WTC11 (cell line): ENCODE measurements at regions not wholly inside any gene's neighbourhood (a gene's known extent, or its start where the extent isn't known, plus 50 kb on each side); places are given as distances from the start of the nearest gene placed in this dataset.

ENCODE experiments used
- ATAC-seq: fragments of 200-7000 bp; cut with Tn5 transposase; 2 replicates; pipeline ENCODE4 v1.10.0; 2021; ENCODE audit warnings: mild to moderate bottlenecking, moderate library complexity
- CTCF ChIA-PET: fragments of 300-600 bp; sonication (Branson Sonifier 250); formaldehyde crosslinking; loops from one replicate; lab custom pipeline; 2021; ENCODE audit warnings: antibody characterized with exemption; lab: Charles Lee
- POLR2A ChIA-PET: fragments of 350-600 bp; sonication (Branson Sonifier 250); formaldehyde crosslinking; loops from one replicate; lab custom pipeline; 2021; ENCODE audit warnings: antibody characterized with exemption; lab: Charles Lee
- DNase-seq: peaks from one replicate; pipeline ENCODE4 v3.0.0; 2021; ENCODE audit warnings: low spot score
- H3K27ac Mint-ChIP-seq: 2 replicates; pipeline ENCODE4 v1.8.0; 2021; ENCODE audit warnings: mixed read lengths
- H3K27me3 Mint-ChIP-seq: 2 replicates; pipeline ENCODE4 v1.8.0; 2021; ENCODE audit warnings: low read depth, mild to moderate bottlenecking, moderate library complexity, mixed read lengths
- H3K36me3 Mint-ChIP-seq: 2 replicates; pipeline ENCODE4 v1.8.0; 2021; ENCODE audit warnings: mixed read lengths
- H3K4me1 Mint-ChIP-seq: 2 replicates; pipeline ENCODE4 v1.8.0; 2022; ENCODE audit warnings: mixed read lengths
- H3K4me3 Mint-ChIP-seq: 2 replicates; pipeline ENCODE4 v1.8.0; 2021; ENCODE audit warnings: mild to moderate bottlenecking, moderate library complexity, mixed read lengths
- H3K9me3 Mint-ChIP-seq: 2 replicates; pipeline ENCODE4 v1.8.0; 2021; ENCODE audit warnings: mixed read lengths
- CBFB ChIP-seq: sonication (generic); formaldehyde crosslinking; IDR thresholded peaks from 2 replicates; pipeline ENCODE4 v1.8.1; 2022; ENCODE audit warnings: mild to moderate bottlenecking, low read depth, missing genetic modification reagents
- CTCF ChIP-seq: fragments of 200-600 bp; IDR thresholded peaks from 2 replicates; pipeline ENCODE4 v1.8.0; 2022; ENCODE audit warnings: antibody characterized with exemption
- ERG ChIP-seq: fragments of 250-450 bp; sonication (Bioruptor Pico); IDR thresholded peaks from 2 replicates; pipeline ENCODE4 v1.8.0; 2021; ENCODE audit warnings: mild to moderate bottlenecking
- ETV6 ChIP-seq: sonication (generic); formaldehyde crosslinking; IDR thresholded peaks from 2 replicates; pipeline ENCODE4 v1.8.1; 2022; ENCODE audit warnings: mild to moderate bottlenecking, missing genetic modification reagents
- FOXP4 ChIP-seq: sonication (generic); formaldehyde crosslinking; IDR thresholded peaks from 2 replicates; pipeline ENCODE4 v1.8.0; 2022; ENCODE audit warnings: mild to moderate bottlenecking, missing genetic modification reagents
- GRHL2 ChIP-seq: fragments of 250-450 bp; sonication (Bioruptor Pico); IDR thresholded peaks from 2 replicates; pipeline ENCODE4 v1.8.0; 2022; ENCODE audit warnings: mild to moderate bottlenecking, moderate library complexity; ENCODE audit not compliant: insufficient replicate concordance, severe bottlenecking
- GTF2I ChIP-seq: fragments of 250-450 bp; sonication (Bioruptor Pico); conservative IDR thresholded peaks from 2 replicates; pipeline ENCODE4 v1.4.0; 2021; ENCODE audit warnings: mild to moderate bottlenecking
- HMGXB4 ChIP-seq: sonication (generic); formaldehyde crosslinking; IDR thresholded peaks from 2 replicates; pipeline ENCODE4 v1.8.1; 2023; ENCODE audit warnings: mild to moderate bottlenecking, moderate library complexity, missing genetic modification reagents
- JUN ChIP-seq: sonication (generic); formaldehyde crosslinking; IDR thresholded peaks from 2 replicates; pipeline ENCODE4 v1.8.0; 2023; ENCODE audit warnings: mild to moderate bottlenecking, missing genetic modification reagents
- NFATC4 ChIP-seq: fragments of 250-450 bp; sonication (Bioruptor Pico); IDR thresholded peaks from 2 replicates; pipeline ENCODE4 v1.9.0; 2021; ENCODE audit warnings: mild to moderate bottlenecking
- NFE2L1 ChIP-seq: sonication (generic); formaldehyde crosslinking; IDR thresholded peaks from 2 replicates; pipeline ENCODE4 v1.8.1; 2023; ENCODE audit warnings: missing genetic modification reagents
- NR2C2 ChIP-seq: sonication (generic); formaldehyde crosslinking; IDR thresholded peaks from 2 replicates; pipeline ENCODE4 v1.8.0; 2022; ENCODE audit warnings: mild to moderate bottlenecking, missing genetic modification reagents
- NR3C1 ChIP-seq: sonication (generic); formaldehyde crosslinking; conservative IDR thresholded peaks from 2 replicates; pipeline ENCODE4 v1.8.1; 2023; ENCODE audit warnings: low read depth, mild to moderate bottlenecking, missing genetic modification reagents
- PRRX2 ChIP-seq: fragments of 250-450 bp; sonication (Bioruptor Pico); IDR thresholded peaks from 2 replicates; pipeline ENCODE4 v1.8.0; 2021; ENCODE audit warnings: mild to moderate bottlenecking
- SP1 ChIP-seq: sonication (generic); formaldehyde crosslinking; conservative IDR thresholded peaks from 2 replicates; pipeline ENCODE4 v1.8.1; 2022; ENCODE audit warnings: missing genetic modification reagents
- TCF7 ChIP-seq: sonication (generic); formaldehyde crosslinking; IDR thresholded peaks from 2 replicates; pipeline ENCODE4 v1.8.0; 2022; ENCODE audit warnings: mild to moderate bottlenecking, low read depth, missing genetic modification reagents, moderate library complexity
- ZNF121 ChIP-seq: sonication (generic); formaldehyde crosslinking; IDR thresholded peaks from 2 replicates; pipeline ENCODE4 v1.8.0; 2023; ENCODE audit warnings: missing genetic modification reagents
- ZNF219 ChIP-seq: sonication (generic); formaldehyde crosslinking; IDR thresholded peaks from 2 replicates; pipeline ENCODE4 v1.8.0; 2023; ENCODE audit warnings: missing genetic modification reagents, mild to moderate bottlenecking, borderline replicate concordance
- ZNF416 ChIP-seq: fragments of 250-450 bp; sonication (Bioruptor Pico); IDR thresholded peaks from 2 replicates; pipeline ENCODE4 v1.9.0; 2021; ENCODE audit warnings: mild to moderate bottlenecking, inconsistent platforms
- ZNF423 ChIP-seq: fragments of 250-450 bp; sonication (Bioruptor Pico); IDR thresholded peaks from 2 replicates; pipeline ENCODE4 v2.1.2; 2022; ENCODE audit warnings: mild to moderate bottlenecking, moderate library complexity
- TF ChIP-seq, protein P1 (sequence below): sonication (generic); formaldehyde crosslinking; conservative IDR thresholded peaks from 2 replicates; pipeline ENCODE4 v1.8.1; 2022; ENCODE audit warnings: mild to moderate bottlenecking, missing genetic modification reagents

DNA sequence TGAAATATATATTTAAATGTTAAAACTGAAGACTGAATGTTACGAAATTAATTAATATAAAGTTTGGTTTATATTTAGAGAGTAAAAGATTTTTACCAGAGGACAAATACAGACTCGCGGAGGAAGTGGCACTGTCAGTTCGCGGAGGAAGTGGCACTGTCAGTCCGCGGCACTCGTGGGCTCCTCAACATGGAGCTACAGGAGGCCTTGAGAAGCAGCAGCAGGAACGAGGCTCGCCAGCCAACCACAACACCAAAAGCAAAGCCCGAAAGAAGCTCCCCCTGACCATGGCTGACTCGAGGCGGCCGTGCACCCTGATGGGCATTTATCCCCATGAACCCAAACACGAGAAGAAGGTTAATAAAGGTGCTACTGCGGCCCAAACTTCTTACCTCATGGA, 125.3 kb upstream of the PABPC4L start:
- ATAC-seq (no peak), DNase-seq (no peak)
- POLR2A ChIA-PET: no interaction called here
- Mint-ChIP-seq H3K4me1 (no peaks in the 10 kb centered on the region), H3K27me3 (no peaks in the 10 kb centered on the region), H3K4me3 (no peak overlapping the region), H3K36me3 (peaks cover 5% of the 10 kb centered on the region; the same call in 1 of the 2 replicates), H3K9me3 (peaks cover 17% of the 10 kb centered on the region)
- CTCF ChIA-PET: no interaction called here
- TF ChIP-seq SP1 (CRISPR knock-in tag) (no peak), PRRX2 (CRISPR knock-in tag) (no peak), ZNF423 (no peak), JUN (CRISPR knock-in tag) (no peak), TCF7 (CRISPR knock-in tag) (no peak), GRHL2 (CRISPR knock-in tag) (no peak), NR3C1 (no peak), HMGXB4 (no peak), CBFB (CRISPR knock-in tag) (no peak), ZNF219 (CRISPR knock-in tag) (no peak), ERG (CRISPR knock-in tag) (no peak), ZNF416 (no peak), CTCF (no peak), NFATC4 (CRISPR knock-in tag) (no peak)
- TF ChIP-seq, protein P1, sequence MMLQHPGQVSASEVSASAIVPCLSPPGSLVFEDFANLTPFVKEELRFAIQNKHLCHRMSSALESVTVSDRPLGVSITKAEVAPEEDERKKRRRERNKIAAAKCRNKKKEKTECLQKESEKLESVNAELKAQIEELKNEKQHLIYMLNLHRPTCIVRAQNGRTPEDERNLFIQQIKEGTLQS (CRISPR knock-in tag): no peak
- TF ChIP-seq, all 79 proteins: peak for 0
- H3K27ac Mint-ChIP-seq: no peak overlapping the region

DNA sequence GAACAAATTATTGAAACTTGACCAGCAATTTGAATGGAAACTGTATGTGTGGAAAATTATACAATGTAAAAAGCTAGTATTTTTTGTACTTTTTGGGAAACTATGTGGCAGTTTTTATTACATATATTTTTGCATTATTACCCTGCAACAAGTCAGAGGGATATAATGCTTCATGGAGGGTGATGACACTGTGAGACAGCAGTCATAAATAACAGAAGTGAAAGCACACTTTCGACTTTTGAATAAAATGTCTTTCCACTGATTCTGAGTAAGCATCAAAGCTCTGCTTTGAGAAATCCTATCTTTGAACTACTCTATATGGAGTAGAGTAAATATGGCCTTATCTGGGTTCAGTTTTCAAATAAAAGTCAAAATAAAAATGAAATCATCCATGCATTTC, 122.6 kb upstream of the PABPC4L start:
- peaks cover 26% of the 10 kb centered on the region for H3K9me3 Mint-ChIP-seq
- no peak overlapping the region for H3K4me3 Mint-ChIP-seq
- no peaks in the 10 kb centered on the region for H3K4me1 Mint-ChIP-seq
- ChIA-PET CTCF (no interaction called here), POLR2A (no interaction called here)
- no peak for TF ChIP-seq SP1 (CRISPR knock-in tag)
- TF ChIP-seq NFATC4 (CRISPR knock-in tag): no peak
- TF ChIP-seq GTF2I (CRISPR knock-in tag): no peak
- TF ChIP-seq ZNF121 (CRISPR knock-in tag): no peak
- TF ChIP-seq FOXP4: no peak
- TF ChIP-seq ETV6: no peak
- no peak for TF ChIP-seq NFE2L1 (CRISPR knock-in tag)
- no peak for TF ChIP-seq NR2C2 (CRISPR knock-in tag)
- H3K36me3 Mint-ChIP-seq: peaks cover 8% of the 10 kb centered on the region
- no peaks in the 10 kb centered on the region for H3K27me3 Mint-ChIP-seq
- DNase-seq (no peak), ATAC-seq (no peak)
- H3K27ac Mint-ChIP-seq: no peak overlapping the region
